GM19023 (cell line): ENCODE measurements at regions not wholly inside any gene's neighbourhood (a gene's known extent, or its start where the extent isn't known, plus 50 kb on each side); places are given as distances from the start of the nearest gene placed in this dataset.

Experiments
- ATAC-seq: cut with Tn5 transposase; IDR thresholded peaks from one replicate; pipeline ENCODE4 v1.9.1; 2021; ENCODE audit warnings: mild to moderate bottlenecking, moderate library complexity; ENCODE audit not compliant: unreplicated experiment

DNA sequence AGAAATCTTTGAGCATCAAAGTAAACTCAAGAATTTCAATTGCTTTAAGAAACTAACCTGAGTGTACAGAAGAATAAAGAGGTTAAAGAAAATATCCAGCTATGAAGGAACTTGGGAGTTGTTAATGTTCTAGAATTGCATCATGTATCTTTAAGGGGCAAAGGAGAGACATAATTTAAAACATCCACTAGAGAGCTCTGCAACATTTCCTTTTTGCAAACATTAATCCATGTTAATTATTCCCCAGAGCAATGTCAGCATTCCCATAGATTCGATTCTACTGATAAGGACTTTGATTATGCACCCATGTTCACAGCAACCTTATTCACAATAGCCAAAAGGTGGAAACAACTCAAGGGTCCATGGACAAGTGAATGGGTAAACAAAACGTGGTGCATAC is 80.2 kb upstream of the SORBS2 start:
- no peak for ATAC-seq

GRCh38 chr4:185893500-185893899 is 81.5 kb upstream of the SORBS2 start:
- ATAC-seq: no peak

GRCh38 chr4:185894481-185894880 is 82.5 kb upstream of the SORBS2 start:
- ATAC-seq: no peak

- no peak for ATAC-seq
These were observed 83.4 kb upstream of the SORBS2 start for GRCh38 chr4:185895351-185895750.

DNA sequence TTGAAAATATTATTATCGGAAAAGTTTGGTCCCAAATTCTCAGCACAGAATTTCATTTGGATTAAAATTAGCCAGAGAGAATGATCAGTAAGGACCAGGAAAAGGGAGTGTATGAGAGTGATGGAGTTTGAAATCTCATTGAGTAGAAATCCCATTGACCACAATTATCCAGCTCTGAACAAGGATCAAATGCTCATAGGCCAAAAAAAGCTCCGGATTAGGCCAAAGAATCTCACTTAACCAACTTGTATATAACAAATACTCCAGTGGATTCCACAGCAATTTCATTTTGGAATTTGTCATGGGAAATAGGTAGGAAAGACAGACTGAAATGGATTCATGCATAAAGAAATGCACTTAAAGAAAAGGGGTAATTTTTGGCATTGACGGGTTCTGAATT is 83.9 kb upstream of the SORBS2 start:
- ATAC-seq: no peak

DNA sequence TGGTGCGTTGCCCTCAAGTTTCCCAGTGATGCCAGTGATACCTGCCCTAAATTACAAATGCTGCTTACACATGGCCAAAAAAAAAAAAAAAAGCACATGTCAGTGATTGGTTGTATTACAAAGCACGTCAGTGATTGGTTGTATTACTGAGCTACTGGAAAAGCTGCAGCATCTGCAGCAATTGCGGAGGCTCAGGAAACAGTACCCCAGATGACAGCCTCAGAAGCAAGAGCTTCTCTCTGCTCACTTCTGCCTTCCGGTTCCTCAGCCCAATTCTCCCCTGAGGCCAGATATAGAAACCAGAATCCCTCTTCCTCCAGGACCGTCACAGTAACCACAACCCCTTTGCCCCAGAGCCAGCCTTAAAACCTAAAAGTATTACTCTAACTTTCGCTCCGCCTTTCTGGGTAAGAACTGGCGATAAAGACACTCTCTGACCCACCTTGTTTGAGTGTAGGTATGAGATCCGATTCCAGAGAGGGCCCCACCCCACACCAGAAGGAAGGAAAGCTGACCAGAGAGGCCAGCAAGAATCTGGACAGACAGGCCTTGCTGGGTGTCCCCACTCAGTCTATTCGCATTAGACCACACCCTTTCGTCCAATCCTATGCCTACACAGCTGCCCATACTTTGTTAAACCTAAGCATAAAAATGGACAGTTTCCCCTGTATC is 85.0 kb upstream of the SORBS2 start:
- ATAC-seq: peak; percentile 56

DNA sequence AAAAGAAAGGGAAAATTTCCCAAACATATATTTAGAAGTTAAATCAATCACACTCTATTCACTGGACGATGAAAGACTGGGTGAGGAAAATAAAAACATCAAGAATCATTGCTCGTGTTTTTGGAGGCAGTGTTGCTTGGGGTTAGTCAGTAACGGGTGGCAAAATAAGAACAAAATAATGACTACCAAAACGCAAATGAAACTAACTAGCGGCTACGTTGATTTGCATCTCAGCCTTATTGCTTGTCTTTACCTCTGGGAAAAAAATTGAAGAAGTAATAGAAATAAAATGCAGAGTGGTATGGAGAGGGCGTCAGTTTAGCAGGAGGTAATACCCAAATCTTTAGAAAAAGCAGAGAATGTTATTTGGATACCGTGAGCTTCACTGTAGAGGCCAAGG is 86.4 kb upstream of the SORBS2 start:
- ATAC-seq: no peak

DNA sequence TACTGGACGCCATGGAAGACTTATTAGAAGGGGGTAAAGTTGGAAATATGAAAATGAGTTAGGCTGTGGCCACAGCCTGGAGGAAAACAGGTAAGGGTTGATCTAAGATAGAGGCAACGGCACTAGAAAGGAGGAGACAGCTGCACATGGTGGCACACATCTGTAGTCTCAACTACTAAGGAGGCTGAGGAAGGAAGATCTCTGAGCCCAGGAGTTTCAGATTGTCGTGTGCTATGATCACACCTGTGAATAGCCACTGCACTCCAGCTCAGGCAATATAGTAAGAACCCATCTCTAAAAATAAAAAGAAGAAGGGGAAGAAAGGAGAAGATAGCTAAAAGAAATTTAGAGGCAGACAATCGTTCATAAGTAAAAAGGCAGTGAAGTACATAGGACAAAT is 87.8 kb upstream of the SORBS2 start:
- ATAC-seq: no peak

DNA sequence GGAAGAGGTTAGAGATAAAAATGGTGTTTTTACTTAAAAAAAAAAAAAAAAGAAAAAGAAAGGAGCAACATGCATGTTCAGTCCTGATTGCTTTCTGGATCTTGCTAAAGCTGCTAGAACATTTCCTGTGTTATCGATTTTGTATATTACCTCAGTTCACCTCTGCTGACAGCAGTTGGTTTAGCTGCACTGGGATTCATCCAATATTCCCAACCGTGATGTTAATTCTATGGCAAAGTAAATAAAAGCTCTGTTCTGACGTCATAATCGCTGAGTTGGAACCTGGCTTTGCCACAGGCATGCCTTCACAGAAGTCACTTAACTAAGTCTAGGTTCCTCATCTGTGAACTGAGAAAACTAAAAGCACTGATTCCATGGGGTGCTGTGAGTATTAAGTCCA is 90.7 kb upstream of the SORBS2 start:
- ATAC-seq: no peak

- ATAC-seq: no peak
These were observed 91.2 kb upstream of the SORBS2 start for GRCh38 chr4:185903205-185903604.

DNA sequence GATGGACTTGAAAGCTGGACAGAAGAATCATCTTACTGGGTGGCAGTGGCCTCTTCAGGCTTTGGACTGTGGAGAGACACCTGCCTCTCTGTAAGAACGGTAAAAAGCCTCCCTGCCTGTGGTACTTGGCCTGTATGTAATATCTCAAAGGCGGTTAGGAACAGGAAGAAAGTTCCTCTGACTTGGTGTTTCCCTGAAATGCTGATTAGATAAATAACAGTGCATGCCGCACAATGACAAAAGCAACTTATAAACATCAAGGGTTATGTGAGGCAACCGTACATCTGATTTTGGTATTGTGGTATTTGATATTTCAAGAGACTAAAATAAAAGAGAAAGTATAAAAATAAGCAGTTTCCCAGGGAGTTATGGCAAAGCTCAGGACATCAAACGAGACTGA is 92.4 kb upstream of the SORBS2 start:
- no peak for ATAC-seq

DNA sequence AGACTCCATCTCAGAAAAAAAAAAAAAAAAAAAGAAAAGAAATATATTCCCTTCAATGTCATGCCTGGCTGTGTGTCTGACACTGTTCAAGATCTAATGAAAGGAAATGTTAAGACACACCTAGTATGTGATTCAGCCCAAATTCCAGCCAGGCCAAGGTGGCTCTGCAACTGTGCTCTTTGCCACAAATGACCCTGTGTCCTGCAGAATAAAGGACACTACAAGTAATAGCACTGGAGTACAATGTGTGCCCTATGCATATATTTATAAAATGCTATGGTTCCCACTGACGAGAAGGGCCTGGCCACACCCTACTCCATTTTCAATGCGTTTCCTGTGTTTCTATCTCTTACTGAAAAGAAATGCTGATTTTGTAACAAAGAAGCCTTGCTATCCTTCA is 98.0 kb upstream of the SORBS2 start:
- no peak for ATAC-seq

- ATAC-seq: no peak
These were observed 99.6 kb upstream of the SORBS2 start for GRCh38 chr4:185911556-185912064.

- no peak for ATAC-seq
These were observed 100.8 kb upstream of the SORBS2 start for GRCh38 chr4:185912779-185913178.

DNA sequence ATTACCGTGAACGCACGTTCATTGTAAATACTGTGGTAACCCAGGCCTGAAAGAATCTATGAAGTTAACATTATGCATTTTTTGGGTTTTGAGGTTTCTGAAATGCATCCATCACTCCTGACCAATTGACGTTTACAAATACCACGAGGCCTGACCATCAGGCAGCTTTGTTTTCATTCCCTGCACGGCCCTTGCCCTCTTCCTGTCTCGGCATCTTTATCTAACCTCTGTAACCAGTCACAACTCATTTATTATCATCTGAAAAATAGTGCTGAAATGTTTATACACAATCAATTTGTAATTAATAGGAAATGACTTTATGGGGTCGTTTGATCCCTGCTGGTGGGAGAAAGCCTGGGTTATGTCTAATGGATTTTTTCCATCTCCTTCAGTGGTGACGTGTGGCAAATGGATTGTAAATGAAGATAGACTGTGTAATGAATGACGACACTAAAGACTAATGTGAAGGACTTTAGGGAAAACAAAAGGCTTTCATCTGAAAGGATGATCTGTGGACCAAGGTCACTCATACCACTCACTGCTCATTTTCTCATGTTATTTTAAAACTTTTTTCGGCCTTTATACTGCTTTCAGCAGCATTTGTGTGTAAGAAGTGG is 102.7 kb upstream of the SORBS2 start:
- no peak for ATAC-seq

DNA sequence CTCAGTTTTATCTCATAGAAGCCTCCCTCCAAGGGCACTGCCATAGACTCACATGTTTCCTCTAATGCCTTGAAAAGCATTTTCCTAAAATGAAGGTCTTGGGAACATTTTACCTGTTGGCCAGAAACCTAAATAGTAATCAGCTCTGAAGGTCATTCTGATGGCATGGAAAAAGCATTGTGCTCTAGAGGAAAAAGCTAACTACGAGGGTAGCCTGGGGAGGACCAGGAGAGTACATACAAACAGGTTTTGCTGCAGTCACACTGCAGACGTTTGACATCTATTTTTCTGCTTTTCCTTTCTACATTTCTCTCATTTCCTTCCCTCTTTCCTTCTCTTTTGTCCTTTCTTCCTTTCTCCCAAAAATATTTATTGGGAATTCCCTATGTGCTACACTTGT is 103.3 kb upstream of the SORBS2 start:
- ATAC-seq: no peak

- no peak for ATAC-seq
These were observed 103.8 kb upstream of the SORBS2 start for GRCh38 chr4:185915817-185916216.

- ATAC-seq: no peak
These were observed 104.2 kb upstream of the SORBS2 start for GRCh38 chr4:185916231-185916630.

DNA sequence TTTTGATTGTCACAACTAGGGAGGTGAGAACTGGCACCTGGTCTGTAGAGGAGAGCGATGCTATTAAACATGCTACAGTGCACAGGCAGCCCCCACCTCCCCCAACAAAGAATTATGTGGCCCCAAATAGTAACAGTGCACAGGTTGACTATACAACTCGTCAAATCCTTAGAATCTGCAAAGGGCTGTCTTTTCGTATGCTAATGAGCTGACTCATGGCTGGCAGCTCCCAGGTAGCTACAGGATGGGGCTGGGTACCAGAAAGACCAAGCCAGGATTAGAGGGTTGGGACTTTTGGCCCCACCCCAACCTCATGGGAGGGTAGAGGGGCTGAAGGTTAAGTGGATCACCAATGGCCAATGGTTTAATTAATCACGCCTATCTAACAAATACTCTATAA is 104.7 kb upstream of the SORBS2 start:
- ATAC-seq: no peak

GRCh38 chr4:185919107-185919506 is 107.1 kb upstream of the SORBS2 start:
- no peak for ATAC-seq

DNA sequence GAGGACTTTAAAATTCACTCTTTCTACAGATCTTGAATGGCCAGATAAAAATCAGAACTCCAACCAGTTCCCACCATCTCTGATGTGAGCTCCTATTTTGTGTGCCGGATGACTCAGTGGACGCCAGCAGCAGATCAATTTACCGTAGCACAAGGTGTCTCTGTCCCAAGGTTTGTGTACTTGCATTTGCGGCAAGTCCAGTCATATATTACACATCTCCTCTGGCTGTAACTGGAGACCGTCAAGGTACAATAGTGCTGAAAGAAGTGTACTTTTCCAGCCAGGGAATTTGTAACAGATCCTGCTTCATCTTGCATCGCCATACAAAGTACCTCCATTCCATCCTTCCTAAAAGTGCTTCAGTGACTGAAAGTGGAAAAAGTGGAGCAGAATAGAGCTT is 108.2 kb upstream of the SORBS2 start:
- no peak for ATAC-seq

- ATAC-seq: no peak
These were observed 108.8 kb upstream of the SORBS2 start for GRCh38 chr4:185920691-185921260.
